ENCODE measurements at regions not wholly inside any gene's neighbourhood (a gene's known extent, or its start where the extent isn't known, plus 50 kb on each side); places are given as distances from the start of the nearest gene placed in this dataset.

DNA sequence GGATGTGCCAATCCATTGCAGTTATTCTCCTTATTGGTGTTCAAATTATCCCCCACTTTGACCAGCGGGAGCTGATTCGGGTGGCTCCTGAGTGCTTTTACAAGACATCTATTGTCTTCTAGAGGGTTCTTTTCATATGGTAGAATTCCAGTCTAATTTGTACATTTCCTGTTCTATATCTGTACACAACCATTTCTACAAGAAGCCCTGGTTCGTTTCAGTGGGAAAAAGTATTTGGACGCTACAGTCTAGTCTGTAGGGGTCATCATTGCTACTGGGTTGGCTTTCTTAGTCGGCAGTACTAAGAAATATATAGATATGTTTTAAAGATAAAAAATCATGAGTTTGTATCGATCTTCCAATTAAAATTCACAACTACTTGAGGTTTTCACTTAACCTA is 262.6 kb downstream of the MAP2K6 start:
- TF ChIP-seq, protein P1, sequence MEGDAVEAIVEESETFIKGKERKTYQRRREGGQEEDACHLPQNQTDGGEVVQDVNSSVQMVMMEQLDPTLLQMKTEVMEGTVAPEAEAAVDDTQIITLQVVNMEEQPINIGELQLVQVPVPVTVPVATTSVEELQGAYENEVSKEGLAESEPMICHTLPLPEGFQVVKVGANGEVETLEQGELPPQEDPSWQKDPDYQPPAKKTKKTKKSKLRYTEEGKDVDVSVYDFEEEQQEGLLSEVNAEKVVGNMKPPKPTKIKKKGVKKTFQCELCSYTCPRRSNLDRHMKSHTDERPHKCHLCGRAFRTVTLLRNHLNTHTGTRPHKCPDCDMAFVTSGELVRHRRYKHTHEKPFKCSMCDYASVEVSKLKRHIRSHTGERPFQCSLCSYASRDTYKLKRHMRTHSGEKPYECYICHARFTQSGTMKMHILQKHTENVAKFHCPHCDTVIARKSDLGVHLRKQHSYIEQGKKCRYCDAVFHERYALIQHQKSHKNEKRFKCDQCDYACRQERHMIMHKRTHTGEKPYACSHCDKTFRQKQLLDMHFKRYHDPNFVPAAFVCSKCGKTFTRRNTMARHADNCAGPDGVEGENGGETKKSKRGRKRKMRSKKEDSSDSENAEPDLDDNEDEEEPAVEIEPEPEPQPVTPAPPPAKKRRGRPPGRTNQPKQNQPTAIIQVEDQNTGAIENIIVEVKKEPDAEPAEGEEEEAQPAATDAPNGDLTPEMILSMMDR (IDR thresholded peaks at IDR 0.05; ENCODE audit: insufficient read depth, low read length, poor library complexity, severe bottlenecking), result no peak
- no peak for TF ChIP-seq EZH2phosphoT487 (conservative IDR thresholded peaks at IDR 0.05; ENCODE audit: low read length)

All from SU-DHL-6 (cell line).